Endothelial cell of umbilical vein (primary cell): ENCODE measurements at regions not wholly inside any gene's neighbourhood (a gene's known extent, or its start where the extent isn't known, plus 50 kb on each side); places are given as distances from the start of the nearest gene placed in this dataset.

Experiments
- CTCF ChIP-seq, 2 donors: IDR thresholded peaks; 1 replicate in 1 of 2; 2 replicates in 1 of 2; pipeline ENCODE4 v1.5.1; 2011; ENCODE audit warnings: low read length in 2 of 2, mild to moderate bottlenecking in 2 of 2, moderate library complexity in 2 of 2, control low read depth in 1 of 2, inconsistent platforms in 1 of 2, low read depth in 1 of 2; ENCODE audit not compliant: insufficient read depth in 1 of 2; ENCODE audit errors: extremely low read depth in 1 of 2
- EZH2 ChIP-seq: IDR thresholded peaks from 2 replicates; pipeline ENCODE4 v1.6.1; 2012; ENCODE audit warnings: borderline replicate concordance, low read depth, mild to moderate bottlenecking, moderate library complexity, low read length, inconsistent platforms; ENCODE audit not compliant: severe bottlenecking
- POLR2A ChIP-seq: IDR thresholded peaks from 2 replicates; pipeline ENCODE4 v1.6.1; 2012; ENCODE audit warnings: low read depth, mild to moderate bottlenecking, control low read depth, low read length

GRCh38 chr1:117312453-117313138 is 54.7 kb upstream of the MAN1A2 start:
- no peak for TF ChIP-seq POLR2A
- TF ChIP-seq EZH2, result no peak
- peak; percentile 30 to 39 for TF ChIP-seq CTCF (IDR thresholded peaks at IDR 0.05; ENCODE audit: extremely low read depth in 1 of 2, insufficient read depth in 1 of 2, low read depth in 1 of 2, low read length in 2 of 2)
